ENCODE measurements at regions not wholly inside any gene's neighbourhood (a gene's known extent, or its start where the extent isn't known, plus 50 kb on each side); places are given as distances from the start of the nearest gene placed in this dataset.
"Not testable (repeated sequence)": the region's sequence is repeated elsewhere in the genome, so short reads cannot be mapped to it uniquely, and the experiment has no call there.

DNA sequence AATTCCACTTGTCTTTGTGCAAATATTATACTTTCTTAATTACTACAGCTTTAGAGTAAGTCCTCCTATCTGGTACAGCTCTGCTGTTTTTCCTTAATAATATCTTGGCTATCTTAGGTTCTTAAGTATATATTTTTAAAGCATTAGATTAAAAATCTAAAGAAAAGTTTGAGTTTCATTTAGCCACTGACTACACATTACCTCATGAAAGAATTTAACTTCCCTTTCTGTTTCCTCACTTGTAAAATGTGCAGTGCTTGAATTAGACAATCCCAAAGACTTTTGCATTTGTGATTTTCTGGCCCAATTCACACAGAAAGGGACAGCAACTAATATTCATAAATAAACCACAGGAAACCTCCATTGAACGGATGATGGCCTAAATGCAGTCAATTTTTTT is 126.4 kb upstream of the SAMSN1 start:
- no peaks in the 10 kb centered on the region for H3K79me2 ChIP-seq (ENCODE audit: insufficient read depth, low read length)
- no peaks in the 10 kb centered on the region for H3K27me3 ChIP-seq (ENCODE audit: insufficient read depth, low read length)
- no peaks in the 10 kb centered on the region for H3K36me3 ChIP-seq (ENCODE audit: insufficient read depth, low read length)
- no peaks in the 10 kb centered on the region for H3K4me1 ChIP-seq (ENCODE audit: insufficient read depth, low read length)
- Mint-ChIP-seq H3K27me3 (ENCODE audit: low read depth, unreplicated experiment) (no peaks in the 10 kb centered on the region), H3K4me1 (ENCODE audit: low read depth, unreplicated experiment) (peaks cover 2% of the 10 kb centered on the region), H3K9me3 (ENCODE audit: unreplicated experiment) (peaks cover 2% of the 10 kb centered on the region), H3K4me3 (ENCODE audit: unreplicated experiment) (no peak overlapping the region), H3K36me3 (ENCODE audit: low read depth, unreplicated experiment) (no peaks in the 10 kb centered on the region), H3K27ac (ENCODE audit: unreplicated experiment) (no peak overlapping the region)
- H3K4me2 ChIP-seq (ENCODE audit: low read length), result no peak overlapping the region
- H2AFZ ChIP-seq (ENCODE audit: low read depth, low read length), result no peak overlapping the region
- TF ChIP-seq, protein P1, sequence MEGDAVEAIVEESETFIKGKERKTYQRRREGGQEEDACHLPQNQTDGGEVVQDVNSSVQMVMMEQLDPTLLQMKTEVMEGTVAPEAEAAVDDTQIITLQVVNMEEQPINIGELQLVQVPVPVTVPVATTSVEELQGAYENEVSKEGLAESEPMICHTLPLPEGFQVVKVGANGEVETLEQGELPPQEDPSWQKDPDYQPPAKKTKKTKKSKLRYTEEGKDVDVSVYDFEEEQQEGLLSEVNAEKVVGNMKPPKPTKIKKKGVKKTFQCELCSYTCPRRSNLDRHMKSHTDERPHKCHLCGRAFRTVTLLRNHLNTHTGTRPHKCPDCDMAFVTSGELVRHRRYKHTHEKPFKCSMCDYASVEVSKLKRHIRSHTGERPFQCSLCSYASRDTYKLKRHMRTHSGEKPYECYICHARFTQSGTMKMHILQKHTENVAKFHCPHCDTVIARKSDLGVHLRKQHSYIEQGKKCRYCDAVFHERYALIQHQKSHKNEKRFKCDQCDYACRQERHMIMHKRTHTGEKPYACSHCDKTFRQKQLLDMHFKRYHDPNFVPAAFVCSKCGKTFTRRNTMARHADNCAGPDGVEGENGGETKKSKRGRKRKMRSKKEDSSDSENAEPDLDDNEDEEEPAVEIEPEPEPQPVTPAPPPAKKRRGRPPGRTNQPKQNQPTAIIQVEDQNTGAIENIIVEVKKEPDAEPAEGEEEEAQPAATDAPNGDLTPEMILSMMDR (IDR thresholded peaks at IDR 0.05; ENCODE audit: insufficient read depth, low read depth, low read length), result no peak
- TF ChIP-seq EZH2 (IDR thresholded peaks at IDR 0.05; ENCODE audit: insufficient read depth, low read length), result no peak
- H3K9me3 ChIP-seq (ENCODE audit: insufficient read depth, low read depth, low read length), result no peaks in the 10 kb centered on the region
- H3K4me3 ChIP-seq (ENCODE audit: insufficient read depth, low read depth, low read length), result no peak overlapping the region
- FAIRE-seq, result no peak
- no peaks in the 10 kb centered on the region for H4K20me1 ChIP-seq (ENCODE audit: insufficient read depth, low read length)
- no peak overlapping the region for H3K9ac ChIP-seq (ENCODE audit: low read length)
- H3K27ac ChIP-seq (ENCODE audit: low read depth, low read length), result no peak overlapping the region
- DNase-seq (ENCODE audit: low read depth), result no peak

DNA sequence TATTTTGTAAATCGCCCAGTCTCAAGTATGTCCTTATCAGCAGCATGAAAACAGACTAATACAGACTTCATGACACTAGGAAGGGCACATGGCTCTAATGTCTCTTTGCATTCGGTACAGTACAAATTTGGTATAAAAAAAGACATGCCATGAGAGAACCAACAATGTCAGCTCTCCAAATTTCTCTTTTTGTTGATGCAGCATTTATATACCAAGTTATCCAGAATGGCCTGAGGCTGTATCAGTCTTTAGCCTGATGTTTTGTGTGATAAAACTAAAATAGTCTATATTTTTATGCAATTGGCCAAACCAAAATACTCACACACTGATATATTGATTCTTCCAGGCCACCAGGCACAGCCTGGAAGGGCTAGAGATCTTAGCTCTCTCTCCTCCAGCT is 124.3 kb upstream of the SAMSN1 start:
- Mint-ChIP-seq H3K4me1 (ENCODE audit: low read depth, unreplicated experiment) (peaks cover 3% of the 10 kb centered on the region), H3K27ac (ENCODE audit: unreplicated experiment) (no peak overlapping the region), H3K4me3 (ENCODE audit: unreplicated experiment) (no peak overlapping the region), H3K36me3 (ENCODE audit: low read depth, unreplicated experiment) (no peaks in the 10 kb centered on the region), H3K27me3 (ENCODE audit: low read depth, unreplicated experiment) (no peaks in the 10 kb centered on the region), H3K9me3 (ENCODE audit: unreplicated experiment) (peaks cover 2% of the 10 kb centered on the region)
- Histone ChIP-seq H3K27ac (ENCODE audit: low read depth, low read length) (no peak overlapping the region), H3K9ac (ENCODE audit: low read length) (no peak overlapping the region), H3K9me3 (ENCODE audit: insufficient read depth, low read depth, low read length) (no peaks in the 10 kb centered on the region), H2AFZ (ENCODE audit: low read depth, low read length) (no peak overlapping the region), H4K20me1 (ENCODE audit: insufficient read depth, low read length) (no peaks in the 10 kb centered on the region), H3K4me3 (ENCODE audit: insufficient read depth, low read depth, low read length) (no peak overlapping the region), H3K36me3 (ENCODE audit: insufficient read depth, low read length) (no peaks in the 10 kb centered on the region), H3K79me2 (ENCODE audit: insufficient read depth, low read length) (no peaks in the 10 kb centered on the region), H3K4me1 (ENCODE audit: insufficient read depth, low read length) (no peaks in the 10 kb centered on the region), H3K4me2 (ENCODE audit: low read length) (no peak overlapping the region), H3K27me3 (ENCODE audit: insufficient read depth, low read length) (no peaks in the 10 kb centered on the region)
- TF ChIP-seq, protein P1 (IDR thresholded peaks at IDR 0.05; ENCODE audit: insufficient read depth, low read depth, low read length), result no peak
- no peak for TF ChIP-seq EZH2 (IDR thresholded peaks at IDR 0.05; ENCODE audit: insufficient read depth, low read length)
- DNase-seq (ENCODE audit: low read depth), result no peak
- FAIRE-seq, result no peak

DNA sequence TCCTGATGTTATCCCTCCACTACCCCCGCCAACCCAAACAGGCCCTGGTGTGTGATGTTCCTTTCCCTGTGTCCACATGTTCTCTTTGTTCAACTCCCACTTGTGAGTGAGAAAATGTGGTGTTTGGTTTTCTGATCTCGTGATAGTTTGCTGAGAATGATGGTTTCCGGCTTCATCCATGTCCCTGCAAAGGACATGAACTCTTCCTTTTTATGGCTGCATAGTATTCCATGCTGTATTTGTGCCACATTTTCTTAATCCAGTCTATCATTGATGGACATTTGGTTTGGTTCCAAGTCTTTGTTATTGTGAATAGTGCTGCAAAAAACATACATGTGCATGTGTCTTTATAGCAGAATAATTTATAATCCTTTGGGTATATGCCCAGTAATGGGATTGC is 123.0 kb upstream of the SAMSN1 start:
- H3K36me3 Mint-ChIP-seq (ENCODE audit: low read depth, unreplicated experiment); H3K27ac ChIP-seq (ENCODE audit: low read depth, low read length); H4K20me1 ChIP-seq (ENCODE audit: insufficient read depth, low read length); H3K27me3 Mint-ChIP-seq (ENCODE audit: low read depth, unreplicated experiment); H3K27me3 ChIP-seq (ENCODE audit: insufficient read depth, low read length); H3K36me3 ChIP-seq (ENCODE audit: insufficient read depth, low read length); H2AFZ ChIP-seq (ENCODE audit: low read depth, low read length); H3K79me2 ChIP-seq (ENCODE audit: insufficient read depth, low read length); H3K9ac ChIP-seq (ENCODE audit: low read length); FAIRE-seq; H3K4me3 ChIP-seq (ENCODE audit: insufficient read depth, low read depth, low read length); DNase-seq (ENCODE audit: low read depth); H3K9me3 Mint-ChIP-seq (ENCODE audit: unreplicated experiment); H3K4me1 ChIP-seq (ENCODE audit: insufficient read depth, low read length); H3K4me1 Mint-ChIP-seq (ENCODE audit: low read depth, unreplicated experiment); H3K27ac Mint-ChIP-seq (ENCODE audit: unreplicated experiment); H3K4me2 ChIP-seq (ENCODE audit: low read length); H3K4me3 Mint-ChIP-seq (ENCODE audit: unreplicated experiment); H3K9me3 ChIP-seq (ENCODE audit: insufficient read depth, low read depth, low read length): not testable (repeated sequence)

Data from astrocyte (in vitro differentiated cells and primary cell).